ENCODE measurements at regions not wholly inside any gene's neighbourhood (a gene's known extent, or its start where the extent isn't known, plus 50 kb on each side); places are given as distances from the start of the nearest gene placed in this dataset.
"Not testable (repeated sequence)": the region's sequence is repeated elsewhere in the genome, so short reads cannot be mapped to it uniquely, and the experiment has no call there.

- DNase-seq, result no peak
Measured at GRCh38 chr7:101744588-101744987, 72.8 kb upstream of the CUX1 start.

DNA sequence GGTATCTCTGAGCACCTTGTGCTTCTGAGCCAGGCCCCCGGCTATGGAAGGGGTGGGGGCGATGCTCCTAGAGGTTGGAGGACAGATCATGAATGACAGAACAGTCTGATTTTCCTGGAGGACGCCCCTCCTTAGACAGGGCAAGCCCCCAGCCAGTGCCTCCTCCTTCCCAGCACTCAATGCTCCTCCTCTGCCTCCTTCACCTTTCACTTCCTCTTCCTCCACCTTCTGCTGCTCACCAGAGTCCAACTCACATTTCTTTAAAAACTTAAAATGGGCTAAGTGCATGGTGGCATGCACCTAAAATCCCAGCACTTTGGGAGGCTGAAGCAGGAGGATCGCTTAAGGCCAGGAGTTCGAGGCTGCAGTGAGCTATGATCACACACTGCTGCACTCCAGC lies 71.1 kb upstream of the CUX1 start:
- DNase-seq, result no peak

GRCh38 chr7:101747053-101747878 lies 70.2 kb upstream of the CUX1 start:
- DNase-seq, result no peak

- DNase-seq, result no peak
Measured at GRCh38 chr7:101747879-101748345, 69.5 kb upstream of the CUX1 start.

DNA sequence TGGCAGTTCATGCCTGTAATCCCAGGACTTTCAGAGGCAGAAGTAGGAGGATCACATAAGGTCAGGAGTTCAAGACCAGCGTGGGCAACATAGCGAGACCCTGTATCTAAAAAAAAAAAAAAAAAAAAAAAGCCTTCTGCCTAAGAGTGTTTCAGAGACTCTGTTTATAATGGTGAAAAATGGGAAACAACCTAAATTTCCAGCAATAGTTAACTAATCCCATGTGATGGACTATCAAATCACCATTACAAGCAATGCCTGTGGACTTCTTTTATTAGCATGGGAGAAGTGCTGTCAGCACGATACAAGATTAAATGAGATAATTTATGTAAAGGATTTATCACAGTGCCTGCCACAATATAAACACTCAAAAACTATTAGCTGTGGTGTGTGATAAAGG lies 67.5 kb upstream of the CUX1 start:
- DNase-seq, result no peak

GRCh38 chr7:101753316-101753715 lies 64.1 kb upstream of the CUX1 start:
- no peak for DNase-seq

GRCh38 chr7:101754424-101755159 lies 62.8 kb upstream of the CUX1 start:
- peak; percentile 26 to 29 for DNase-seq

DNA sequence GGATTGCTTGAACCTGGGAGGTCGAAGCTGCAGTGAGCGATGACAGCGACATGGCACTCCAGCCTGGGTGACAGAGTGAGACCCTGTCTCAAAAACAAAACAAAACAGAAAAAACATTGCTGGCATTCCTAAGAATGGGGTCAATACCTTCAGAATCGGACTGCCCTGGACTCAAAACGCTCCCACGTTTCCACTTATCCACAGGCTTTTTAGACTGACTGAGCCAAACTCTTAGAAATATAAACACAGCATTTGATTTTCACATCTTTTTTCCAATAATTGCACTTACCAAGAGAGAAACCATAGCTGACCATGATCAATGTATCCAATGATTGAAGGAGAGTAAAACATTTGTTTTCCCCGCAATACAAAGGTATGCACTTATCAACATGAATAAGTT lies 59.5 kb upstream of the CUX1 start:
- DNase-seq, result no peak

- DNase-seq, result not testable (repeated sequence)
Measured at GRCh38 chr7:101758519-101758918, 58.9 kb upstream of the CUX1 start.

DNA sequence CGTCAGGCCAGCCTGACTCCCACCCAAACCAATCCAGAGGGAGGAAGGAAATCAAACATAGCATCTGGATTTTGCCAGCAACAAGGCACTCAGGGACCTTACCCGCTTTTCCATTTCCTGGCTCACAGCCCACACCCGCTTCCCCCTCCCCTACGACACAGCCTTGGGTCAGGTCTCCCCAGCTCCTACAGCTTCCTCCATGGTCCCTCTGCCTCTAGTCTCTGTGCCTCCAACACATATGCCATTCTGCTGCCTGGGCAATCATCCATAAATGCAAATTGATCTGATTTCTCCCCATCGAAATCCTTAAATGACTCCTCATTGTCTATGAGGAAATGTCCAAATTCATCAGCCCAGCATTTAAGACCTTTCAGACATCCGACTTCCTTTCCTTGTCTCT lies 53.2 kb upstream of the CUX1 start:
- no peak for DNase-seq

DNA sequence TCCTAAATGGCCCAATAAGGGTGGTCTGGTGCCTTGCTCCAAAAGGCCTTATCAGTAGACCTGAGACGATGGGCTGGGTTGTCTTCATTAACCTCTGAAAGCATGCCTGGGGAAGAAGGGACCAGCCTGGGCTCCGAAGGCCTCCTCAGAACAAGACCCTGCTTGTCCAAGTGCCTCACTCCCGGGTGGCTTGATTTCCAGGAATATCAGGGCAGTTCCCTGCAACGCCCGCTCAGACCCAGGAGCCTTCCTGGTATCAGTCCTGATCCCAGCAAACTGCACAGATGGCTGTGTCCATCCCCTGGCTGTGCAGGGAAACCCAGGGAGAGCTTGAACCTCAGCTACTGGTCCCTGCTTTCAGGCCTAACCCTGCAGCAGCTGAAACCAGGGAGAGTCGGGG lies 49.9 kb upstream of the CUX1 start:
- no peak for DNase-seq
